SU-DHL-6 (cell line): ENCODE measurements at regions not wholly inside any gene's neighbourhood (a gene's known extent, or its start where the extent isn't known, plus 50 kb on each side); places are given as distances from the start of the nearest gene placed in this dataset.

Experiments
- H2AFZ ChIP-seq: fragments of 200-600 bp; sonication (generic); 2 replicates; pipeline ENCODE4 v1.6.1; 2014; ENCODE audit warnings: low read depth, mild to moderate bottlenecking, moderate library complexity, mixed read lengths, antibody characterized with exemption, low read length; ENCODE audit not compliant: severe bottlenecking
- H3F3A ChIP-seq: fragments of 200-600 bp; shearing (Covaris generic); 2 replicates; pipeline ENCODE4 v1.6.0; 2016; ENCODE audit warnings: antibody characterized with exemption, mild to moderate bottlenecking; ENCODE audit not compliant: insufficient read depth
- H3K27ac ChIP-seq: fragments of 200-600 bp; sonication (generic); 2 replicates; pipeline ENCODE4 v1.5.1; 2016; ENCODE audit warnings: low read depth, mild to moderate bottlenecking, low read length, moderate library complexity, mixed read lengths
- H3K27me3 ChIP-seq: fragments of 200-600 bp; sonication (generic), shearing (Covaris generic); 2 replicates; pipeline ENCODE4 v1.6.0; 2014; ENCODE audit warnings: mild to moderate bottlenecking, low read length
- H3K36me3 ChIP-seq: fragments of 200-600 bp; sonication (generic); 2 replicates; pipeline ENCODE4 v1.6.1; 2014; ENCODE audit warnings: mild to moderate bottlenecking, low read length, mixed read lengths
- H3K4me2 ChIP-seq: fragments of 300-600, 200-600 bp; shearing (Covaris generic), sonication (generic); 2 replicates; pipeline ENCODE4 v1.6.0; 2014; ENCODE audit warnings: low read length, low read depth, mild to moderate bottlenecking; ENCODE audit not compliant: poor library complexity, severe bottlenecking
- H3K4me3 ChIP-seq: fragments of 200-600 bp; sonication (generic); 2 replicates; pipeline ENCODE4 v1.5.1; 2014; ENCODE audit warnings: antibody characterized with exemption, low read length, mild to moderate bottlenecking, mixed read lengths; ENCODE audit not compliant: insufficient read depth, poor library complexity, severe bottlenecking
- H3K79me2 ChIP-seq: fragments of 200-600 bp; sonication (generic); 2 replicates; pipeline ENCODE4 v1.6.1; 2014; ENCODE audit warnings: mild to moderate bottlenecking, low read length, moderate library complexity; ENCODE audit not compliant: insufficient read depth
- H3K9ac ChIP-seq: fragments of 200-600 bp; sonication (generic); 2 replicates; pipeline ENCODE4 v1.7.0; 2014; ENCODE audit warnings: mild to moderate bottlenecking, low read length
- H3K9me2 ChIP-seq: fragments of 200-600 bp; sonication (generic); replicated peaks from 2 replicates; pipeline ENCODE4 v1.6.1; 2014; ENCODE audit warnings: low read length; ENCODE audit not compliant: insufficient read depth
- H3K9me3 ChIP-seq: fragments of 200-600 bp; sonication (generic); 2 replicates; pipeline ENCODE4 v1.6.1; 2014; ENCODE audit warnings: low read length, mixed read lengths; ENCODE audit not compliant: insufficient read depth
- H4K20me1 ChIP-seq: fragments of 200-600 bp; sonication (generic); 2 replicates; pipeline ENCODE4 v1.6.1; 2014; ENCODE audit warnings: low read depth, mild to moderate bottlenecking, antibody characterized with exemption, low read length, moderate library complexity, mixed read lengths
- EZH2phosphoT487 ChIP-seq: fragments of 200-600 bp; sonication (generic), shearing (Covaris generic); conservative IDR thresholded peaks from 2 replicates; pipeline ENCODE4 v1.6.1; 2018; ENCODE audit warnings: mild to moderate bottlenecking, antibody characterized with exemption, low read length, moderate library complexity, mixed read lengths
- TF ChIP-seq, protein P1 (sequence below): fragments of 200-600 bp; sonication (generic); IDR thresholded peaks from one replicate; pipeline ENCODE4 v1.5.1; 2017; ENCODE audit warnings: antibody characterized with exemption, mild to moderate bottlenecking, low read length, moderate library complexity; ENCODE audit not compliant: insufficient read depth, poor library complexity, severe bottlenecking

DNA sequence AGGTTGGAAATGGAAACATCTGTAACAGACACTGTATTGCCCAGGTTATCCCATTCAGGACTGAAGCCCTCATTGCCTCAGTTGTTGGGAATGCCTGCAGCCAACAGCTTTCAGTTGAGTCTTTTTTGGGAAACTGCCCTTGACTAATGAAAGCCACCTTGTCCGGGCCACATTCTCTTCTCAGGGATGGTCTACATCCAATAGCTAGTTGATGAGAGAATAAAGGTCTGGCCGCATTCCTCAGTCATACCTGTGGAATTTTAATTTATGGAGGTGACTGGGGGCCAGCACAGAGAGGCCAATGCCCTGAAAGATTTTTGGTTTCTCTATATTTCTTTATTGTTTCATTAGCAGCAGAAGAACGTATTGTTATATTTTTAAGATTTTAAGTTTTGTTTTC, 147.6 kb upstream of the MSX1 start:
- Histone ChIP-seq H3K27ac (no peak overlapping the region), H3F3A (no peaks in the 10 kb centered on the region), H3K27me3 (no peaks in the 10 kb centered on the region), H3K36me3 (no peaks in the 10 kb centered on the region), H3K9me2 (no peaks in the 10 kb centered on the region), H4K20me1 (no peaks in the 10 kb centered on the region), H3K79me2 (no peaks in the 10 kb centered on the region), H3K9me3 (no peaks in the 10 kb centered on the region), H3K4me3 (no peak overlapping the region), H3K9ac (no peak overlapping the region), H3K4me2 (no peak overlapping the region), H2AFZ (no peak overlapping the region)
- TF ChIP-seq, protein P1, sequence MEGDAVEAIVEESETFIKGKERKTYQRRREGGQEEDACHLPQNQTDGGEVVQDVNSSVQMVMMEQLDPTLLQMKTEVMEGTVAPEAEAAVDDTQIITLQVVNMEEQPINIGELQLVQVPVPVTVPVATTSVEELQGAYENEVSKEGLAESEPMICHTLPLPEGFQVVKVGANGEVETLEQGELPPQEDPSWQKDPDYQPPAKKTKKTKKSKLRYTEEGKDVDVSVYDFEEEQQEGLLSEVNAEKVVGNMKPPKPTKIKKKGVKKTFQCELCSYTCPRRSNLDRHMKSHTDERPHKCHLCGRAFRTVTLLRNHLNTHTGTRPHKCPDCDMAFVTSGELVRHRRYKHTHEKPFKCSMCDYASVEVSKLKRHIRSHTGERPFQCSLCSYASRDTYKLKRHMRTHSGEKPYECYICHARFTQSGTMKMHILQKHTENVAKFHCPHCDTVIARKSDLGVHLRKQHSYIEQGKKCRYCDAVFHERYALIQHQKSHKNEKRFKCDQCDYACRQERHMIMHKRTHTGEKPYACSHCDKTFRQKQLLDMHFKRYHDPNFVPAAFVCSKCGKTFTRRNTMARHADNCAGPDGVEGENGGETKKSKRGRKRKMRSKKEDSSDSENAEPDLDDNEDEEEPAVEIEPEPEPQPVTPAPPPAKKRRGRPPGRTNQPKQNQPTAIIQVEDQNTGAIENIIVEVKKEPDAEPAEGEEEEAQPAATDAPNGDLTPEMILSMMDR: no peak
- no peak for TF ChIP-seq EZH2phosphoT487

DNA sequence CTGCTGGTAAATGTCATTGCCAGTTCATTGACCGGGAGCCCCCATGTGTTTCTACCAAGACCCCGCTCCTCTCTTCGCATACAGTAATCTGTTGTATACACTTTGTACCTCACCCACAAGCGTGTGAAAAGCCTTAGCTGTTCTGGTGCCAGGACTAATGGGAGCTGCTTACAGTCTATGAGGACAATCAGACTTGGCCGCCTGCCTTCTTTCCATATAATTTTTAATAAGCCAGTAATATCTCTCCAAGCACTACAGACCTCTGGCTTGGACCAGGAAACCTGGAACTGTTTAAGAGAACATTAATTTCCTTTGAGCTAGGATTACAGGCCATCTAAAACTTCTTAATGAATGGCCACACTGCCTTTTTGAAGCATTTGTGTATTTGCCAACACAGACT, 149.7 kb upstream of the MSX1 start:
- no peak for TF ChIP-seq EZH2phosphoT487
- TF ChIP-seq, protein P1: no peak
- H3K4me3 ChIP-seq: no peak overlapping the region

DNA sequence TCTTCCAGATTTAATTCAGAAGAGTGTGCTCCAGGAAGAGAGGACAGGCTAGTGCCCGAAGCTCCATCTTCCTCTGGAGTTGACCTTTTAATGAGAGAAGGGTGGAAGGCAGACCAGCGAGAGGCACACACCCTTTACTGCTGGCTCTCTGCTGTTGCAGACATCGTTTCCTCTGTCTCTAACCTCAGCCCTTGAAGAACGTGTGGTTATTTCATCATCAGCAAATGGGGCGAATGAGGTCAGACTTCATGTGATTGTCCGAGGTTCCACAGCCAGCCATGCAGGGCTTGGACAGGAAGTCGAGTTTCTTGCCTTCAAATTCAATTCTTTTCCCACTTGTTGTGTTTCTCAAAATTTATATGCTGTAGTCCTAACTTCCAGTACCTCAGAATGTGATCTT, 155.2 kb upstream of the MSX1 start:
- Histone ChIP-seq H3K9me2 (no peaks in the 10 kb centered on the region), H3K27ac (no peak overlapping the region), H4K20me1 (no peaks in the 10 kb centered on the region), H3K4me3 (no peak overlapping the region), H3K79me2 (no peaks in the 10 kb centered on the region), H3K36me3 (no peaks in the 10 kb centered on the region), H2AFZ (no peak overlapping the region), H3K9me3 (no peaks in the 10 kb centered on the region), H3K9ac (no peak overlapping the region), H3K27me3 (no peaks in the 10 kb centered on the region), H3F3A (no peaks in the 10 kb centered on the region), H3K4me2 (no peak overlapping the region)
- no peak for TF ChIP-seq EZH2phosphoT487
- TF ChIP-seq, protein P1: no peak

More for the DNA sequence above, 149.7 kb upstream of the MSX1 start:
- H3K27me3 ChIP-seq: no peaks in the 10 kb centered on the region
- no peaks in the 10 kb centered on the region for H3K9me3 ChIP-seq
- H2AFZ ChIP-seq: no peak overlapping the region
- no peaks in the 10 kb centered on the region for H3F3A ChIP-seq
- no peak overlapping the region for H3K4me2 ChIP-seq
- no peak overlapping the region for H3K9ac ChIP-seq
- H3K27ac ChIP-seq: no peak overlapping the region
- H3K79me2 ChIP-seq: no peaks in the 10 kb centered on the region
- no peaks in the 10 kb centered on the region for H3K36me3 ChIP-seq
- no peaks in the 10 kb centered on the region for H4K20me1 ChIP-seq
- no peaks in the 10 kb centered on the region for H3K9me2 ChIP-seq
